GM21447 (cell line): ENCODE measurements at regions not wholly inside any gene's neighbourhood (a gene's known extent, or its start where the extent isn't known, plus 50 kb on each side); places are given as distances from the start of the nearest gene placed in this dataset.
"Not testable (repeated sequence)": the region's sequence is repeated elsewhere in the genome, so short reads cannot be mapped to it uniquely, and the experiment has no call there.

Source experiments
- ATAC-seq: cut with Tn5 transposase; IDR thresholded peaks from one replicate; pipeline ENCODE4 v1.9.1; 2021; ENCODE audit not compliant: unreplicated experiment

- no peak for ATAC-seq
These were observed 361.9 kb downstream of the HLX start for GRCh38 chr1:221241157-221241556.

GRCh38 chr1:221241592-221241991 is 362.3 kb downstream of the HLX start:
- ATAC-seq = no peak

GRCh38 chr1:221246067-221246466 is 366.8 kb downstream of the HLX start:
- ATAC-seq = no peak

- no peak for ATAC-seq
These were observed 367.6 kb downstream of the HLX start for GRCh38 chr1:221246628-221247415.

- no peak for ATAC-seq
These were observed 372.3 kb downstream of the HLX start for GRCh38 chr1:221251580-221251979.

- no peak for ATAC-seq
These were observed 375.6 kb downstream of the HLX start for GRCh38 chr1:221254813-221255212.

- no peak for ATAC-seq
These were observed 377.5 kb downstream of the HLX start for GRCh38 chr1:221256773-221257172.

GRCh38 chr1:221257548-221257947 is 378.3 kb downstream of the HLX start:
- not testable (repeated sequence) for ATAC-seq

- not testable (repeated sequence) for ATAC-seq
These were observed 383.4 kb downstream of the HLX start for GRCh38 chr1:221262677-221263076.

GRCh38 chr1:221263831-221264767 is 384.9 kb downstream of the HLX start:
- ATAC-seq = peak; percentile 81

GRCh38 chr1:221264848-221265247 is 385.6 kb downstream of the HLX start:
- ATAC-seq = no peak

GRCh38 chr1:221268295-221268694 is 389.1 kb downstream of the HLX start:
- ATAC-seq = no peak

- no peak for ATAC-seq
These were observed 392.5 kb downstream of the HLX start for GRCh38 chr1:221271701-221272100.

- no peak for ATAC-seq
These were observed 393.7 kb downstream of the HLX start for GRCh38 chr1:221272940-221273339.

GRCh38 chr1:221274373-221274772 is 395.1 kb downstream of the HLX start:
- no peak for ATAC-seq

GRCh38 chr1:221276896-221277409 is 397.7 kb downstream of the HLX start:
- ATAC-seq = no peak

GRCh38 chr1:221279146-221279545 is 399.9 kb downstream of the HLX start:
- no peak for ATAC-seq

- ATAC-seq = no peak
These were observed 404.3 kb downstream of the HLX start for GRCh38 chr1:221283532-221283931.

- no peak for ATAC-seq
These were observed 404.8 kb downstream of the HLX start for GRCh38 chr1:221284028-221284427.

- ATAC-seq = not testable (repeated sequence)
These were observed 405.7 kb downstream of the HLX start for GRCh38 chr1:221284991-221285390.

- ATAC-seq = not testable (repeated sequence)
These were observed 406.4 kb downstream of the HLX start for GRCh38 chr1:221285458-221286210.
